SKM-1 (cell line): ENCODE measurements at regions not wholly inside any gene's neighbourhood (a gene's known extent, or its start where the extent isn't known, plus 50 kb on each side); places are given as distances from the start of the nearest gene placed in this dataset.
A peak's percentile ranks its signal among the peaks of the same experiment; 100 is the strongest.
"Not testable (repeated sequence)": the region's sequence is repeated elsewhere in the genome, so short reads cannot be mapped to it uniquely, and the experiment has no call there.

Experiments
- DNase-seq: peaks from one replicate; lab custom pipeline; 2025; ENCODE audit not compliant: unreplicated experiment; lab: John Stamatoyannopoulos, UW

- DNase-seq = no peak
Observed at GRCh38 chr1:102821707-102822106, 286.6 kb downstream of the COL11A1 start.

DNA sequence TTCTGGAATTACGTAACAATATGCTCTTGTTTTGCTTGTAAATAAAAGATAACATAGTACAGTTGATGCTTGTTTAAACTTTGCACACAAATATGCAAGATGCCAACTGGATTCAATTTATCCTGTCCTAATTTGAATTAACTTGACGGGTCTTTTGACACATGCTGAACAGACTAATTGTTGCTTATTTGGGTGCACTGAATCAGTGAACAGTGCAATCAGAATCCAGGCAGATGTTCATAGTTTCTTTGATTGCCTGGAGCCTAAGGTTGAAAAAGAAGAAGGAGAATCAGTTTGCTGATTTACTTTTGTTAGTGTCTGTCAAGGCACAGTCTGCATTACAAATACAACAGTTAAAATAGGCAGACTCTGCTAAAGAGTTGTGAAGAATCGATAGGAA lies 307.9 kb downstream of the COL11A1 start:
- DNase-seq = no peak

- no peak for DNase-seq
Observed at GRCh38 chr1:102799496-102799895, 308.8 kb downstream of the COL11A1 start.

GRCh38 chr1:102798718-102799117 lies 309.6 kb downstream of the COL11A1 start:
- no peak for DNase-seq

- DNase-seq = no peak
Observed at GRCh38 chr1:102796429-102796828, 311.9 kb downstream of the COL11A1 start.

GRCh38 chr1:102790997-102791396 lies 317.3 kb downstream of the COL11A1 start:
- DNase-seq = no peak

GRCh38 chr1:102789951-102790350 lies 318.4 kb downstream of the COL11A1 start:
- DNase-seq = not testable (repeated sequence)

GRCh38 chr1:102783487-102783886 lies 324.8 kb downstream of the COL11A1 start:
- DNase-seq = no peak

- no peak for DNase-seq
Observed at GRCh38 chr1:102782144-102782543, 326.2 kb downstream of the COL11A1 start.

GRCh38 chr1:102776071-102776470 lies 332.3 kb downstream of the COL11A1 start:
- no peak for DNase-seq

DNA sequence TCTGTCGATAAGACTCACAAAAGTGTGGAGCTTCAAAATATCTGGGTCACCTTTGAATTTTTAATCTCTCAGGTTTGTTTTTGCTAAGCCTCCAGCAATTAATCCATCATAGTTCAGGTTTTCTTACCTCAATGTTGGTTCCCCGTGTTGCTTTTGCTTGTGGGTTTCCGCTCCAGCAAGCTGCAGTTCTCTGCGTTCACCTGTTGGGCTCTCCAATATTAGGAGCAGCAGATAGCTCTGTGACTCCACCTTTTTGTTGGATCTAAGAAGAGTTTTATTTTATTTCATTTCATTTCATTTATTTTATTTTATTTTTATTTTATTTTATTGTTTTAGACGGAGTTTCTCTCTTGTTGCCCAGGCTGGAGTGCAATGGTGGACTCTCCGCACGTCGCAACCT lies 335.5 kb downstream of the COL11A1 start:
- no peak for DNase-seq

DNA sequence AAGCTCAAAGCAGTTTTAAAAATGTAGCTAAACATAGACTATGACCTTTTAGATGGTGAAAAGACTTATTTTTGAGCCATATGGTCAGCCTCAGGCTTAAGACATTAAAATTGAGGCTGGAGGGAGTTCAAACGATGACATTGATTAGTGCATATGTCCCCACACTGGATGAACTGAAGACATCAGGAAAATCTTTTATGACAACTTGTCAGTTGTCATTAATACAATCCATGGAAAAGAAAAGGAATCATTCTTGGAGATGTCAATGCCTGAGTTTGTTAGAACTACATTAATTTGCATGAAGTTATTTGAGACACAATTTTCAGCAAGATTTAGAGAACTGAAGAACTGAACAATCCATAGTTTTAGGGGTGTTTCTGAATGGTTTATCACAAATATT lies 349.9 kb downstream of the COL11A1 start:
- no peak for DNase-seq

DNA sequence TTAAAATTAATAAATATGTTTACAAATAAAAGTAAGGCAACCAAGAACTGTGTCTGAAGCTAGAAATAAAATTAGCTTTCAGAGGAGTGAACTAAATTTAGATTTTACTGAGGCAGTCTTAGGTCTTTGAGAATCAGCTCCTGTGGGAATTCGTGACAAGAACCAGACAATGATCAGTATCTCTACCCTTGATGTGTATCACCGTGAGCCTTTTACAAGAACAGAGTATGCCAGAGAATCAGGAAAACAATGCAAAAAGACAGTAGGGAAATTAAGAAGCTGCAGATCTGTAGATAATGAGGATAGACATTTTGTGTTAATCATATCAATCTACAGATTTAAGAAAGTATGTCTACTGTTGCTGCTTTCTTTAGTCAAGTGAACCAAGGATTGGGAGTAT lies 351.0 kb downstream of the COL11A1 start:
- DNase-seq = no peak

DNA sequence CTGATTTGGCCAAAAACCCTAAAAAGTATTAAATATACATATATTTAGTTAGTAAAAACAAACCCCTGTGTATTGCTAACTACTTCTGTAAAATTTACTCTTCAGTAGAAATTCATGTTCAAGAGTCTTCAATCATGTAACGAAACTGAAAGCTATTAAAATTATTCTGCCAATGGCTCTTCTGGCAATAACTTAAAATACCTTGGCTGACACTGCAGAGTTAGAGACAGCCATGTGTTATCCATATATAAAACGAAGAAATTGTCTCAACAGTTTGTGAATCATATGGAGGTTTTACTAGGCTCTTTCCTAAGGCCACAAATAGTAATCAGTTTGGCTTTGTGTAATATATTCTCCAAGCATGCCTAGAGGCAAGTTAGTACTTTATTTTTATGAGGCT lies 357.2 kb downstream of the COL11A1 start:
- DNase-seq = no peak

GRCh38 chr1:102742426-102742825 lies 365.9 kb downstream of the COL11A1 start:
- no peak for DNase-seq

- DNase-seq = no peak
Observed at GRCh38 chr1:102733491-102734236, 374.7 kb downstream of the COL11A1 start.

DNA sequence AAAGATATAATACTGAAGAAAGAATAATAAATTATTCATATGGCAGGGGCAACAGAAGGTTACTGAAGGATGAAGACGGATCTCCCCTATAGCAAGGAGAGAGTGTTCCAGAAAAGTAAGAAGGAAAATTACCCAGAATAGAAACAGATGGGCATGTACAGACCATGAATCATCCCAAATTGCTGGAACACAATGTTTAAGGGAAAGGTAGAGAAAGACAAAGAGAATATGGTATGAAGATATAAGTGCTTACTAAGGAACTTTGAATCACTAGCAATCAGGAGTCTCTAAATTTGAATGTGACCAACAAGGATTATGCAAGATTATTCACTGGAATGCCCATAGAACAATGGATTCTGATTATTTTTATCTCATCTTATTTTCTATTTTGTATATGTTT lies 375.4 kb downstream of the COL11A1 start:
- DNase-seq = no peak

DNA sequence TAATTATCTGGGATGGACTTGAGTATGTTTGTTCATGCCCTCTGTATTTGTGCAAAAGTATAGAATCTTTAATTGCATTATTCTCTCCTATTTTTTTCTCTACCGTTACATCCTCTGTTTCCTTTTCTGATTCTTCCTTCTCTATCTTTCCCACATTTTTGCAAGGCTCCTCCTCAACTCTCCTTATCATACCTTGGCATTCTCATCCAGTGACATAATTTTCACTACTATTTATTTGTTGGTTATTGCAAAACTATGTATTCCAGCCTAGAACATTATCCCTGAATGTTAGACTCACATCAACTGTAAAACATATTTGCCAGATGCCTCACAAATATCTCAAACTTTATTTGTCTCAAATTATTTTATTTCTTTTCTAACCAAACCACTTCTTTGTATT lies 381.9 kb downstream of the COL11A1 start:
- DNase-seq = no peak

DNA sequence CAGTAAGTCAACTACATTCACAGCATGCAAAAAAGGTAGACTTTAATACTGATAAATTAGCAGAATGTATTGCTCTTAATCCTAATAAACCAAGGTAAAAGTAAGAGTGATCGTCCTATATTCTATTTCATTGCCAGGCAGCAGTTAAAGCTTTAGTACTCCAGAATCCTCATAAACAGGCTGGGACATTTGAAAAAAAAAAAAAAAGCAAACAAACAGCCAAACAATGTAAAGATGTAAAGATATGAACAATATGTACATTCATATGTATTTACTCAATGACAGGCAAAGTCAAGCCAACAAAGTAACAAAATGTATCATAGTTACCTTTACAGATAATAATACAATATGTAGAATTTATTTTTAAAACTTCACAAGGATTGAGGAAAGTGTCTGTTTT lies 383.6 kb downstream of the COL11A1 start:
- DNase-seq = no peak

- no peak for DNase-seq
Observed at GRCh38 chr1:102715150-102715549, 393.2 kb downstream of the COL11A1 start.

GRCh38 chr1:102699524-102699923 lies 408.8 kb downstream of the COL11A1 start:
- no peak for DNase-seq

DNA sequence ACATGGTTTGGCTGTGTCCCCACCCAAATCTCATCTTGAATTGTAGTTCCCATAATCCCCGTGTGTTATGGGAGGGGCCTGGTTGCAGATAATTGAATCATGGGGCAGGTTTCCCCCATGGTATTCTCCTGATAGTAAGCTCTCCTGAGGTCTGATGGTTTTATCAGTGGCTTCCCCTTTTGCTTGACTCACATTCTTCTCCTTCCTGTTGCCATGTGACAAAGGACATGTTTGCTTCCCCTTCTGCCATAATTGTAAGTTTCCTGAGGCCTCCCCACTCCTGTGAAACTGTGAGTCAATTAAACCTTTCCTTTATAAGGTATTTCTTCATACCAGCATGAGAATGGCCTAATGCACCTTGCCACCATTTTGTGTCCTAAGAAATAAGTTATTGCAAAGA lies 415.0 kb downstream of the COL11A1 start:
- peak; percentile 11 for DNase-seq

- DNase-seq = no peak
Observed at GRCh38 chr1:102691592-102692090, 416.7 kb downstream of the COL11A1 start.
